NCI-H510A (cell line): ENCODE measurements at regions not wholly inside any gene's neighbourhood (a gene's known extent, or its start where the extent isn't known, plus 50 kb on each side); places are given as distances from the start of the nearest gene placed in this dataset.

Experiments
- DNase-seq: peaks from one replicate; lab custom pipeline; 2025; lab: John Stamatoyannopoulos, UW

GRCh38 chr10:124346831-124347230 lies 71.9 kb downstream of the OAT start:
- no peak for DNase-seq

GRCh38 chr10:124345521-124345920 lies 73.2 kb downstream of the OAT start:
- no peak for DNase-seq

- no peak for DNase-seq
Observed at GRCh38 chr10:124344931-124345330, 73.8 kb downstream of the OAT start.

- no peak for DNase-seq
Observed at GRCh38 chr10:124344266-124344590, 74.5 kb downstream of the OAT start.

- no peak for DNase-seq
Observed at GRCh38 chr10:124343351-124344265, 75.1 kb downstream of the OAT start.

- DNase-seq: no peak
Observed at GRCh38 chr10:124342821-124343170, 75.9 kb downstream of the OAT start.

- no peak for DNase-seq
Observed at GRCh38 chr10:124342136-124342820, 76.4 kb downstream of the OAT start.

- no peak for DNase-seq
Observed at GRCh38 chr10:124341768-124342135, 77.0 kb downstream of the OAT start.

- no peak for DNase-seq
Observed at GRCh38 chr10:124340033-124340760, 78.5 kb downstream of the OAT start.

- DNase-seq: no peak
Observed at GRCh38 chr10:124339119-124340032, 79.3 kb downstream of the OAT start.

- no peak for DNase-seq
Observed at GRCh38 chr10:124338276-124338925, 80.3 kb downstream of the OAT start.

GRCh38 chr10:124336186-124336585 lies 82.5 kb downstream of the OAT start:
- DNase-seq: no peak

GRCh38 chr10:124333931-124334330 lies 84.8 kb downstream of the OAT start:
- DNase-seq: no peak

GRCh38 chr10:124332426-124332825 lies 86.3 kb downstream of the OAT start:
- no peak for DNase-seq

GRCh38 chr10:124329941-124330340 lies 88.8 kb downstream of the OAT start:
- no peak for DNase-seq

GRCh38 chr10:124329362-124329761 lies 89.4 kb downstream of the OAT start:
- DNase-seq: no peak

- DNase-seq: no peak
Observed at GRCh38 chr10:124328477-124329220, 90.1 kb downstream of the OAT start.

GRCh38 chr10:124325998-124326636 lies 92.6 kb downstream of the OAT start:
- DNase-seq: no peak

- DNase-seq: no peak
Observed at GRCh38 chr10:124325633-124325914, 93.1 kb downstream of the OAT start.

- DNase-seq: no peak
Observed at GRCh38 chr10:124324856-124325632, 93.7 kb downstream of the OAT start.
